Colonic mucosa (tissue), 4 donors: ENCODE measurements at regions not wholly inside any gene's neighbourhood (a gene's known extent, or its start where the extent isn't known, plus 50 kb on each side); places are given as distances from the start of the nearest gene placed in this dataset.

Source experiments
- DNase-seq: peaks from one replicate; pipeline ENCODE4 v3.0.0-alpha.2; 2020
- H3K27ac ChIP-seq: fragments of 200-600 bp; one replicate; pipeline ENCODE4 v1.8.0; 2021
- H3K27me3 ChIP-seq: fragments of 200-600 bp; one replicate; pipeline ENCODE4 v1.8.0; 2021
- H3K36me3 ChIP-seq: fragments of 200-600 bp; one replicate; pipeline ENCODE4 v1.8.0; 2021
- H3K4me1 ChIP-seq: fragments of 200-600 bp; one replicate; pipeline ENCODE4 v1.8.0; 2021; ENCODE audit warnings: mild to moderate bottlenecking
- H3K4me3 ChIP-seq: fragments of 200-600 bp; one replicate; pipeline ENCODE4 v1.8.0; 2021
- H3K9ac ChIP-seq, 2 donors: one replicate each; pipeline ENCODE4 v1.7.0; 2013; ENCODE audit warnings: control low read depth in 2 of 2, low read depth in 2 of 2, low read length in 2 of 2
- H3K9me3 ChIP-seq: fragments of 200-600 bp; one replicate; pipeline ENCODE4 v1.8.0; 2021
- intact Hi-C: fragments of 100-400 bp; cut with DNase I; formaldehyde crosslinking; loops from one replicate; pipeline ENCODE4 v1.14.1; 2022
- TF ChIP-seq, protein P1 (sequence below): fragments of 200-600 bp; IDR thresholded peaks from one replicate; pipeline ENCODE4 v1.8.0; 2022; ENCODE audit warnings: antibody characterized with exemption, mild to moderate bottlenecking
- donor health status: healthy.
- donor health status: DM: no; HTN: no; CAD: no.
- donor health status: DM: no; HTN: no; CAD: no.

DNA sequence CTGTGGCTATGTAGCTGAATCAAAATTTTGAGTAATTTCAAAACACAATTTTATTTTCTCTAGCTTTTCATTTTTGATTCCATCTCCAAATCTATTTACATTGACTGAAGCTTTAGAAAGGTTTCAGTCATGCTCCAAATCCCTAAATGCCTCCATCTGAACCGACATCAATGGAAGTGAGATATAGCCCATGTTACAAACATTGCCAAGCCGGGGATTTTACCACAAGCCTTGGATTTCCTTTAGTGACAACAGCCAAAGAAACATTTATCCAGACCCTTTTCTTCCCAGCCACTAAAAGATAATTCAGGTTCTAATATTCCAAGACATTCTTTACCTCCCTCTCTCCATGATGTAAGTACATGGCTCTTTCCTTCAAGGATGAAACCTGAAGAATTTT, 1087.7 kb upstream of the SEMA6A start:
- Histone ChIP-seq H3K4me1 (no peaks in the 10 kb centered on the region), H3K9me3 (no peaks in the 10 kb centered on the region), H3K27ac (no peak overlapping the region), H3K27me3 (no peaks in the 10 kb centered on the region), H3K4me3 (no peak overlapping the region), H3K9ac (no peak overlapping the region), H3K36me3 (no peaks in the 10 kb centered on the region)
- TF ChIP-seq, protein P1, sequence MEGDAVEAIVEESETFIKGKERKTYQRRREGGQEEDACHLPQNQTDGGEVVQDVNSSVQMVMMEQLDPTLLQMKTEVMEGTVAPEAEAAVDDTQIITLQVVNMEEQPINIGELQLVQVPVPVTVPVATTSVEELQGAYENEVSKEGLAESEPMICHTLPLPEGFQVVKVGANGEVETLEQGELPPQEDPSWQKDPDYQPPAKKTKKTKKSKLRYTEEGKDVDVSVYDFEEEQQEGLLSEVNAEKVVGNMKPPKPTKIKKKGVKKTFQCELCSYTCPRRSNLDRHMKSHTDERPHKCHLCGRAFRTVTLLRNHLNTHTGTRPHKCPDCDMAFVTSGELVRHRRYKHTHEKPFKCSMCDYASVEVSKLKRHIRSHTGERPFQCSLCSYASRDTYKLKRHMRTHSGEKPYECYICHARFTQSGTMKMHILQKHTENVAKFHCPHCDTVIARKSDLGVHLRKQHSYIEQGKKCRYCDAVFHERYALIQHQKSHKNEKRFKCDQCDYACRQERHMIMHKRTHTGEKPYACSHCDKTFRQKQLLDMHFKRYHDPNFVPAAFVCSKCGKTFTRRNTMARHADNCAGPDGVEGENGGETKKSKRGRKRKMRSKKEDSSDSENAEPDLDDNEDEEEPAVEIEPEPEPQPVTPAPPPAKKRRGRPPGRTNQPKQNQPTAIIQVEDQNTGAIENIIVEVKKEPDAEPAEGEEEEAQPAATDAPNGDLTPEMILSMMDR, result no peak
- DNase-seq, result no peak
- intact Hi-C loops, result no loop called here

DNA sequence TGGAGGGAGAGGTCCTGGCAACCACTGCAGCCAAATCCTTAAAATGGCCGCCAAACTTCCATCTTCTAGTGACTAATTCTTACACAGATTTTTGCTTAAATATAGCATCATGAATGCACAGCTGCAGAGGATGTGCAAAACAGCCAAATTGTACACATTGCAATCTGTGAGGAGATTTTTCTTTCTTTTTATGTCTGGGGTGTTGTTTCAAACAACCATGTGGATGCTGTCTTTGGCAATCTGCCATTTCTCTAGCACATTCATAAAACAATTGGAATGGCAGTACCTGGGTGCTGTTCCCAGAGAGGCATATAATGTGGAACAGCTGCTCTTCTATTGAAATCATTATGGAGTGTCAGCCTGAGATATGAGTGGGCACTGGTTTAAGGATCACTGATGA, 1082.9 kb upstream of the SEMA6A start:
- no peaks in the 10 kb centered on the region for H3K9me3 ChIP-seq
- no peaks in the 10 kb centered on the region for H3K4me1 ChIP-seq
- intact Hi-C loops, result no loop called here
- H3K27me3 ChIP-seq, result no peaks in the 10 kb centered on the region
- H3K4me3 ChIP-seq, result no peak overlapping the region
- DNase-seq, result no peak
- H3K36me3 ChIP-seq, result no peaks in the 10 kb centered on the region
- no peak overlapping the region for H3K9ac ChIP-seq
- TF ChIP-seq, protein P1, result no peak
- H3K27ac ChIP-seq, result no peak overlapping the region

DNA sequence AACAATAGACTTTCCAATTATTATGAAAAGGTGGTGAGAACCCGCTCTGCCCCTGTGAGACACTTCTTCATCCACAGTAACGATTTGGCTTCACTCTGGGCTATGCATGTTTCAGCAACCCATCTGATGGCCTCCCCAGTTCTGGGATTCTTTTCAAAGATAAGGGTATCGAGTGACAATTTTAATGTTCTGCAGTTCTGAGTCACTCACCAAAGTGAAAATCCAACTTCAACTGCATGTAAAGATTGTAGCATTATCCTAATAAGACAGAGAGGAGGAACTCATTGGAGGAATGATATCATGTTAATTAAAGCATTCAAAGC, 1078.3 kb upstream of the SEMA6A start:
- no peaks in the 10 kb centered on the region for H3K9me3 ChIP-seq
- H3K27me3 ChIP-seq, result no peaks in the 10 kb centered on the region
- no peaks in the 10 kb centered on the region for H3K4me1 ChIP-seq
- intact Hi-C loops, result no loop called here
- no peaks in the 10 kb centered on the region for H3K36me3 ChIP-seq
- TF ChIP-seq, protein P1, result no peak
- H3K9ac ChIP-seq, result no peak overlapping the region
- DNase-seq, result no peak
- no peak overlapping the region for H3K27ac ChIP-seq
- no peak overlapping the region for H3K4me3 ChIP-seq

DNA sequence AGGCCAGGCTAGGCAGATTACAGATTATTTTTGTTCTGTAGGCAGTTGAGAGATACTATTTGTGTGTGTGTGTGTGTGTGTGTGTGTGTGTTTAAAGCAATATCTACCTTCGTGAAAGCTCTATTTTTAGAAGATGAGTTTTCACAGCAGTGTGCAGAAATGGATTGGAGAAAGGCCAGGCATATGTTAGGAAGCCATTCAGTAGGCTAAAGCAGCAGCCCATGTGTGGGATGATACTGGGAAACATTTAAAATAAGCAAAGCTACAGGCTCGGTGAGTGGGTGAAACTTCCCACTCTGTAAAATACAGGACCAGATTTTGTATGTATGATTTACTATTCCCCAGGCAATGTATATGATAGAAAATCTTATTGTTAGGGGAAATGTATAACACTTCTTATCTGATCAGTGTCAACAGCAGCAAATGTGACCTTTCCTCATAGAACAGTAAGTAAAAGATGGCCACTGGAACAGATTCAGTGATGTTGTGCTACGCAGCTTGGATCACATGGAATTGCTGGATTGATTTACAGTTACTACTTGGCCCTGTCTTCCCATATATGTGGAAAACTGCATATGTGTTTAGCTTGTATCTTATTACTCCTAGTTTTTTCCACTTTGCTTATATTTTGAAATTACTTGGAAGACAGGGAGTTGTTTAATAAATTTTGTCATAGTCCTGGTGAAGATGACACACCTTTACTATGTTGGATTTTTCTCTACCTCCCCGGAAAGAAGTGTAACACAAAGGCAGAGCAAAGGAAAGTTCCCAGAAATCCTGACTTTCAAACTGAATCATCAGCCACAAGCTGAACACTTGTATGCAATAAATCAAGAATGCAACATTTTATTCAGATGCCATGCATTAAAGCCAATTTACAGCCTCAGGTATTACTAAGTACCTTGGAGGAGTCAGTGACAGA, 1077.7 kb upstream of the SEMA6A start:
- no peaks in the 10 kb centered on the region for H3K27me3 ChIP-seq
- H3K36me3 ChIP-seq, result no peaks in the 10 kb centered on the region
- TF ChIP-seq, protein P1, result no peak
- intact Hi-C loops, result no loop called here
- no peak overlapping the region for H3K27ac ChIP-seq
- DNase-seq, result no peak
- H3K4me3 ChIP-seq, result no peak overlapping the region
- no peak overlapping the region for H3K9ac ChIP-seq
- H3K9me3 ChIP-seq, result no peaks in the 10 kb centered on the region
- no peaks in the 10 kb centered on the region for H3K4me1 ChIP-seq

DNA sequence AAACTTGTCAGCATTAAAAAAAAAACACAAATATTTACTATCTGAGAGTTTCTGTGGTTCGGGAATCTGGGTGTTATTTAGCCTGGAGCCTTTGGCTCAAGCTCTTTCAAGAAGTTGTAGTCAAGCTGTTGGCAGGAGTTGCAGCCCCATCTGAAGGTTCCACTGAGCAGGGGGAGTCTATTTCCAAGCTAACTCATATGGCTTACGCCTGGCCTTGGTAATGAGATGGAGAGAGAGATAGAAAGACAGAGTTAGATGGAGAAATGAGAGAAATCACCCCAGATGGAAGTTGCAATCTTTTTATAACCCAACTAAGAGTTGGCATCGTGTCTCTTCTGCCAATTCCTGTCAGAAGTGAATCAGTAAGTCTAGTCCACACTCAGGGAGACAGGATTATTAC, 1075.2 kb upstream of the SEMA6A start:
- TF ChIP-seq, protein P1, result no peak
- intact Hi-C loops, result no loop called here
- H3K4me1 ChIP-seq, result no peaks in the 10 kb centered on the region
- H3K4me3 ChIP-seq, result no peak overlapping the region
- H3K36me3 ChIP-seq, result no peaks in the 10 kb centered on the region
- no peak overlapping the region for H3K9ac ChIP-seq
- H3K27ac ChIP-seq, result no peak overlapping the region
- no peak for DNase-seq
- no peaks in the 10 kb centered on the region for H3K27me3 ChIP-seq
- no peaks in the 10 kb centered on the region for H3K9me3 ChIP-seq
